HEK293T (cell line): ENCODE measurements at regions not wholly inside any gene's neighbourhood (a gene's known extent, or its start where the extent isn't known, plus 50 kb on each side); places are given as distances from the start of the nearest gene placed in this dataset.

Experiments
- CTCF ChIA-PET: fragments of 350-600 bp; formaldehyde crosslinking; extraction: SDS; loops from one replicate; lab custom pipeline; 2021; ENCODE audit warnings: antibody characterized with exemption, inconsistent platforms; lab: Yijun Ruan, JAX
- POLR2A ChIA-PET: fragments of 350-600 bp; formaldehyde crosslinking; extraction: SDS; loops from one replicate; lab custom pipeline; 2020; ENCODE audit warnings: antibody characterized with exemption, inconsistent platforms; lab: Yijun Ruan, JAX
- DNase-seq: peaks from one replicate; pipeline ENCODE4 v3.0.0; 2012; ENCODE audit warnings: mixed read lengths; ENCODE audit errors: extremely low spot score
- ARNT ChIP-seq: fragments of 450-650 bp; IDR thresholded peaks from 2 replicates; pipeline ENCODE4 v1.6.1; 2017; ENCODE audit warnings: mild to moderate bottlenecking
- BHLHE40 ChIP-seq: fragments of 450-650 bp; IDR thresholded peaks from 2 replicates; pipeline ENCODE4 v1.6.1; 2016; ENCODE audit warnings: mild to moderate bottlenecking, moderate library complexity, borderline replicate concordance
- CTBP1 ChIP-seq: fragments of 450-650 bp; IDR thresholded peaks from 2 replicates; pipeline ENCODE4 v1.6.1; 2016; ENCODE audit warnings: borderline replicate concordance
- ELF4 ChIP-seq: fragments of 450-650 bp; IDR thresholded peaks from 2 replicates; pipeline ENCODE4 v1.6.1; 2017; ENCODE audit warnings: antibody characterized with exemption
- FOXA1 ChIP-seq: fragments of 450-650 bp; IDR thresholded peaks from 2 replicates; pipeline ENCODE4 v1.6.1; 2016; ENCODE audit warnings: mild to moderate bottlenecking
- FOXK2 ChIP-seq: fragments of 450-650 bp; IDR thresholded peaks from 2 replicates; pipeline ENCODE4 v1.6.1; 2016; ENCODE audit warnings: mild to moderate bottlenecking
- FOXM1 ChIP-seq: fragments of 450-650 bp; IDR thresholded peaks from 2 replicates; pipeline ENCODE4 v1.6.1; 2017; ENCODE audit warnings: mild to moderate bottlenecking, borderline replicate concordance
- HDGF ChIP-seq: fragments of 450-650 bp; IDR thresholded peaks from 2 replicates; pipeline ENCODE4 v1.6.1; 2017; ENCODE audit warnings: antibody characterized with exemption, borderline replicate concordance
- L3MBTL2 ChIP-seq: fragments of 450-650 bp; conservative IDR thresholded peaks from 2 replicates; pipeline ENCODE4 v1.6.1; 2016; ENCODE audit warnings: mild to moderate bottlenecking
- LEF1 ChIP-seq: fragments of 450-650 bp; IDR thresholded peaks from 2 replicates; pipeline ENCODE4 v1.6.1; 2017; ENCODE audit warnings: mild to moderate bottlenecking, borderline replicate concordance
- NFRKB ChIP-seq: fragments of 450-650 bp; IDR thresholded peaks from 2 replicates; pipeline ENCODE4 v1.6.1; 2016; ENCODE audit warnings: mild to moderate bottlenecking, moderate library complexity
- SP1 ChIP-seq: fragments of 450-650 bp; IDR thresholded peaks from 2 replicates; pipeline ENCODE4 v1.6.1; 2017
- SUZ12 ChIP-seq: fragments of 450-650 bp; IDR thresholded peaks from 2 replicates; pipeline ENCODE4 v1.6.1; 2016; ENCODE audit warnings: mild to moderate bottlenecking
- TARDBP ChIP-seq: fragments of 450-650 bp; IDR thresholded peaks from 2 replicates; pipeline ENCODE4 v1.6.1; 2016
- ZNF384 ChIP-seq: fragments of 450-650 bp; IDR thresholded peaks from 2 replicates; pipeline ENCODE4 v1.6.1; 2016
- TF ChIP-seq, protein P1 (sequence below): fragments of 450-650 bp; IDR thresholded peaks from 2 replicates; pipeline ENCODE4 v1.6.1; 2016

DNA sequence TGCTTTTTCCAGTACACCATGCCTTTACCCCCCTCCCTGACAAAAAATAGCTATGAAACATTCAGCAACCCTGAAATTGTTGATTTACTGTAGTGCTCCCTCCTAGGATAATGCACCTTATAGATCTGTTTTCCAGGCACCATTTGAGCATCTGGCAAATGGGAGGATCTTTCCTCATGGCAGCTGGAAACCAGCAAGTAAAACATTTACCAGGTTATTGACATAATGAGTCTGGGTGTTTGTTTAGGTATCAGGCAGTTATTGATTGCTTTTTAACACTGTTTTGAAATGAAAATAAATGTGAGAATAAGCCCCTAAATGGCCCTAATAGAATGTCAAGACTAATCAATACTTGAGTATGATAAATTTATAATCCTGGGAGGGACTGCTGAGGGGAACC, 57.3 kb upstream of the KLF4 start:
- ChIA-PET POLR2A (no interaction called here), CTCF (interaction anchor here (0.7 kb wide), 1 partner anchor 36 kb away, joined by 3 read pairs; no protein-coding TSS in a partner anchor)
- no peak for TF ChIP-seq TARDBP
- DNase-seq: no peak

DNA sequence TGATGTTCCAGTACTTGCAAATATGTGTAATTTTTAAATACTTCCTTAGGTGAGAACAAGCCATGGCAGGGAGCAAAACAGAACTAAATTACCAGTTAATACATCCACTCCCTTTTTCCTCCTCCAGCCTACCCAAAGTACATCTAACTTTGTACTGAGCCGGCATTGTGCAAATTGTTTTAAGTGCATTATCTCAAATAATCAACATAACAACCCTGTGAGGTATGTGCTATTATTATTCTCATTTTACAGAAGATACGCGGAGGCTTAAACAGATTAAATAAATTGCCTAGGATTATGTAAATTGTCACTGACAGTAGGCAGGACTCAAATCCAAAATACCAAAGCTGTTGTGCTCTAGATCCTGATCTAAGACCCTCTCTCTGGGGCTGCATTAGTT, 55.5 kb upstream of the KLF4 start:
- ChIA-PET POLR2A (no interaction called here), CTCF (no interaction called here)
- DNase-seq: no peak
- TF ChIP-seq CTBP1 (no peak), FOXM1 (no peak), BHLHE40 (no peak), FOXA1 (no peak), ELF4 (no peak), L3MBTL2 (no peak), ARNT (no peak), SP1 (no peak), NFRKB (no peak), HDGF (no peak), SUZ12 (no peak), FOXK2 (no peak)
- TF ChIP-seq, protein P1, sequence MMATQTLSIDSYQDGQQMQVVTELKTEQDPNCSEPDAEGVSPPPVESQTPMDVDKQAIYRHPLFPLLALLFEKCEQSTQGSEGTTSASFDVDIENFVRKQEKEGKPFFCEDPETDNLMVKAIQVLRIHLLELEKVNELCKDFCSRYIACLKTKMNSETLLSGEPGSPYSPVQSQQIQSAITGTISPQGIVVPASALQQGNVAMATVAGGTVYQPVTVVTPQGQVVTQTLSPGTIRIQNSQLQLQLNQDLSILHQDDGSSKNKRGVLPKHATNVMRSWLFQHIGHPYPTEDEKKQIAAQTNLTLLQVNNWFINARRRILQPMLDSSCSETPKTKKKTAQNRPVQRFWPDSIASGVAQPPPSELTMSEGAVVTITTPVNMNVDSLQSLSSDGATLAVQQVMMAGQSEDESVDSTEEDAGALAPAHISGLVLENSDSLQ: no peak

GRCh38 chr9:107542411-107543157, 53.0 kb upstream of the KLF4 start:
- ChIA-PET CTCF (interaction anchor here (0.5 kb wide), 1 partner anchor 1023 kb away, joined by 4 read pairs; no protein-coding TSS in a partner anchor), POLR2A (no interaction called here)
- no peak for DNase-seq
- TF ChIP-seq NFRKB: no peak
- TF ChIP-seq FOXA1: no peak
- TF ChIP-seq FOXK2: no peak
- TF ChIP-seq ELF4: no peak
- TF ChIP-seq BHLHE40: no peak
- TF ChIP-seq, protein P1: no peak
- TF ChIP-seq SP1: no peak
- no peak for TF ChIP-seq CTBP1
- TF ChIP-seq ZNF384: no peak

DNA sequence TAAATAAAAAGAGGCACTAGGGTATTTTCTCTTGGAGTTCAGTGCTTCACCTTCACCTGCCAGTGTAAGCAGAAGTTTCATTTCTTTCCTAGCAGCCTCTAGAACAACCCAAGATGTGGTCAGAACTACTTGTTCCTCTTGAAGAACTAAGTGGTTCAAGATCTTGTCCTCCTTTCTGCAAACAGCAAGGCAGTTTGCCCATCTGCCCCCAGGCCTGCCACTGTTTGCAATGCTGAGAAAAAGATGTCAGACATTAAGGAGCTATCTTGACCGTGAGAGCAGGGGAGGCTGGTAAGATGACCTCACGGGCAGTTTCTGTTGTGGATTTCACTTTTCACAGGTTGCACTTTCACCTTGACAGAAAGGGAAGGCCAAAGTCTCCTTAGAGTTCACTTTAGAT, 52.0 kb upstream of the KLF4 start:
- DNase-seq: no peak
- POLR2A ChIA-PET: no interaction called here
- TF ChIP-seq ZNF384: no peak
- TF ChIP-seq FOXM1: no peak
- no peak for TF ChIP-seq SUZ12
- no peak for TF ChIP-seq SP1
- no peak for TF ChIP-seq HDGF
- TF ChIP-seq LEF1: no peak
- no peak for TF ChIP-seq L3MBTL2
- TF ChIP-seq, protein P1: no peak
- no peak for TF ChIP-seq NFRKB
- TF ChIP-seq TARDBP: no peak
- no peak for TF ChIP-seq FOXA1
- TF ChIP-seq ARNT: no peak
- no peak for TF ChIP-seq FOXK2
- no peak for TF ChIP-seq CTBP1
- no peak for TF ChIP-seq ELF4
- no peak for TF ChIP-seq BHLHE40
- CTCF ChIA-PET: no interaction called here

- TF ChIP-seq NFRKB: no peak
- TF ChIP-seq SP1: no peak
- TF ChIP-seq HDGF: no peak
- no peak for TF ChIP-seq FOXM1
- TF ChIP-seq L3MBTL2: no peak
- TF ChIP-seq CTBP1: no peak
- DNase-seq: no peak
- ChIA-PET CTCF (interaction anchor here (0.7 kb wide), 1 partner anchor 306 kb away, joined by 3 read pairs; no protein-coding TSS in a partner anchor), POLR2A (no interaction called here)
These were observed 50.6 kb upstream of the KLF4 start for GRCh38 chr9:107540164-107540561.

GRCh38 chr9:107539427-107540163, 50.0 kb upstream of the KLF4 start:
- POLR2A ChIA-PET: no interaction called here
- peak; percentile 12 for DNase-seq
- CTCF ChIA-PET: no interaction called here
- TF ChIP-seq ELF4 (no peak), BHLHE40 (no peak), FOXA1 (no peak), ARNT (no peak), TARDBP (no peak), FOXK2 (no peak), NFRKB (no peak), CTBP1 (no peak), HDGF (no peak), FOXM1 (no peak), LEF1 (no peak), L3MBTL2 (no peak)
- TF ChIP-seq, protein P1: no peak
